ENCODE measurements at regions not wholly inside any gene's neighbourhood (a gene's known extent, or its start where the extent isn't known, plus 50 kb on each side); places are given as distances from the start of the nearest gene placed in this dataset.

- TF ChIP-seq BACH2 (CRISPR knock-in tag; IDR thresholded peaks at IDR 0.05; ENCODE audit: borderline replicate concordance), result no peak
- no peak for TF ChIP-seq TSHZ2 (CRISPR knock-in tag; IDR thresholded peaks at IDR 0.05)
- no peak for TF ChIP-seq ZFP3 (CRISPR knock-in tag; IDR thresholded peaks at IDR 0.05)
- no peak for TF ChIP-seq PATZ1 (CRISPR knock-in tag; IDR thresholded peaks at IDR 0.05; ENCODE audit: borderline replicate concordance)
- no peak for TF ChIP-seq ESRRG (CRISPR knock-in tag; IDR thresholded peaks at IDR 0.05)
- TF ChIP-seq ZNF565 (CRISPR knock-in tag; conservative IDR thresholded peaks at IDR 0.05; ENCODE audit: low read depth), result no peak
- TF ChIP-seq CSRNP3 (CRISPR knock-in tag; IDR thresholded peaks at IDR 0.05), result no peak
- TF ChIP-seq OSR1 (CRISPR knock-in tag; IDR thresholded peaks at IDR 0.05), result no peak
- no peak for TF ChIP-seq TOX (CRISPR knock-in tag; IDR thresholded peaks at IDR 0.05; ENCODE audit: borderline replicate concordance)
- TF ChIP-seq CSDC2 (CRISPR knock-in tag; IDR thresholded peaks at IDR 0.05), result no peak
- TF ChIP-seq RARB (CRISPR knock-in tag; IDR thresholded peaks at IDR 0.05), result no peak
- no peak for TF ChIP-seq CREB5 (CRISPR knock-in tag; IDR thresholded peaks at IDR 0.05; ENCODE audit: low read depth)
- no peak for TF ChIP-seq ZC3H10 (CRISPR knock-in tag; IDR thresholded peaks at IDR 0.05)
- no peak for TF ChIP-seq SNAI2 (CRISPR knock-in tag; IDR thresholded peaks at IDR 0.05)
- TF ChIP-seq GLIS3 (CRISPR knock-in tag; IDR thresholded peaks at IDR 0.05), result no peak
- TF ChIP-seq ZFP30 (CRISPR knock-in tag; IDR thresholded peaks at IDR 0.05), result no peak
- TF ChIP-seq ZNF8 (CRISPR knock-in tag; IDR thresholded peaks at IDR 0.05), result no peak
- TF ChIP-seq ZNF70 (CRISPR knock-in tag; IDR thresholded peaks at IDR 0.05), result no peak
- TF ChIP-seq POU6F1 (CRISPR knock-in tag; IDR thresholded peaks at IDR 0.05; ENCODE audit: borderline replicate concordance, low read depth), result no peak
- no peak for TF ChIP-seq TCF4 (CRISPR knock-in tag; IDR thresholded peaks at IDR 0.05; ENCODE audit: borderline replicate concordance)
Observed at GRCh38 chr14:94971750-94972149, 185.6 kb downstream of the DICER1 start.

GRCh38 chr14:94970941-94971730 is 186.2 kb downstream of the DICER1 start:
- ATAC-seq, result no peak
- TF ChIP-seq ZC3H10 (CRISPR knock-in tag; IDR thresholded peaks at IDR 0.05) (no peak), POU6F1 (CRISPR knock-in tag; IDR thresholded peaks at IDR 0.05; ENCODE audit: borderline replicate concordance, low read depth) (no peak), TCF4 (CRISPR knock-in tag; IDR thresholded peaks at IDR 0.05; ENCODE audit: borderline replicate concordance) (no peak), ZNF70 (CRISPR knock-in tag; IDR thresholded peaks at IDR 0.05) (no peak), SNAI2 (CRISPR knock-in tag; IDR thresholded peaks at IDR 0.05) (no peak), PATZ1 (CRISPR knock-in tag; IDR thresholded peaks at IDR 0.05; ENCODE audit: borderline replicate concordance) (no peak), GLIS3 (CRISPR knock-in tag; IDR thresholded peaks at IDR 0.05) (no peak)

More at GRCh38 chr14:94971750-94972149, 185.6 kb downstream of the DICER1 start:
- ATAC-seq, result no peak
